GM19438 (cell line): ENCODE measurements at regions not wholly inside any gene's neighbourhood (a gene's known extent, or its start where the extent isn't known, plus 50 kb on each side); places are given as distances from the start of the nearest gene placed in this dataset.
"Not testable (repeated sequence)": the region's sequence is repeated elsewhere in the genome, so short reads cannot be mapped to it uniquely, and the experiment has no call there.

Experiments used
- ATAC-seq: cut with Tn5 transposase; IDR thresholded peaks from one replicate; pipeline ENCODE4 v1.9.1; 2021; ENCODE audit warnings: low read depth; ENCODE audit not compliant: unreplicated experiment

GRCh38 chr9:94183240-94183999, 75.7 kb upstream of the ZNF169 start:
- no peak for ATAC-seq

DNA sequence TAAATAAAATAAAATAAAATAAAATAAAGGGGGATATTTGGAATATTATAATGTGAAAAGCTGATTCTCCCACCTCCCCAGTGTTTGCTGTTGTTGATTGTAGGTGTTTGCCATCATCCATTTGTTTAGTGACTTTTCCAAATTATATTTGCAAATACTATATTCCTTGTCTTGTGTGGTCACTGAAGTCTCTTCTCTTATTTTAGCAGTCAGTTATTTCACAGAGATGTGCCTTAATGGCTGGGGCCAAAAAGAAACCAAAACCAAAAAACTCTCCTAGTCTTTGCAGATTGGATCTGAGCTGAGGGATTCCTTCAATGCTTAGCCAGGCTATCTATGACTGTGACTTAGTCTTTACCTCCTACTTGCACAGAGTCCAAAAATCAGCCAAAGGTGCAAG, 70.9 kb upstream of the ZNF169 start:
- no peak for ATAC-seq

DNA sequence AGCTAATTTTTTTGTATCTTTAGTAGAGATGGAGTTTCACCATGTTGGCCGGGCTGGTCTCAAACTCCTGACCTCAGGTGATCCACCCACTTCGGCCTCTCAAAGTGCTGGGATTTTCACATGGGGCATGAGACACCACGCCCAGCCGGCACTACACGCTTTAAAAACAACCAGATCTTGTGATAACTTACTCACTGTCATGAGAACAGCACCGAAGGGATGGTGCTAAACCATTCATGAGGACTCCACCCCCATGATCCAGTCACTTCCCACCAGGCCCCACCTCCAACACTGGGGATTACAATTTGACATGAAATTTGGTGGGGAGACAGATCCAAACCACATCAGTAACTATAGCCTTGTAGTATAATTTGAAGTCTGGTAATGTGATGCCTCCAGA, 67.4 kb upstream of the ZNF169 start:
- ATAC-seq = not testable (repeated sequence)

DNA sequence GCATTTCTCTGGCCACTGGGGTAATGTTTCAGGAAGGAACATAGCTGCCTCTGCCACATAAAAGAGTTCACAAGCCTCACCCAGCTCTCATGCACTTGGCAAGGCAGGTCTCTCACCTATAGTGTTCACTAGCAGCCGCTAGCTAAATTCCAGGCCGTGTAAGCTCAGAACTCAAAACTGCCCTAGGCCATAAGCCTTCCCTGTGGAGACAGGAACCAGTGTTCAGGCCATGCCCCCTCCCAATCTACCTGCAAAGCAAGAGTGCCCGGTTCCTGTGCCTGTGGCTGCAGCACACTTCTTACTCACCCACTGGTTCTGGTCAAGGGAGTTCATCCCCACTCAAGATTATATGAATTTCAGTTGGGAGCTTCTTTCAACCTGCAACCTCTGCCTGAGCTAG, 60.7 kb upstream of the ZNF169 start:
- ATAC-seq = no peak

DNA sequence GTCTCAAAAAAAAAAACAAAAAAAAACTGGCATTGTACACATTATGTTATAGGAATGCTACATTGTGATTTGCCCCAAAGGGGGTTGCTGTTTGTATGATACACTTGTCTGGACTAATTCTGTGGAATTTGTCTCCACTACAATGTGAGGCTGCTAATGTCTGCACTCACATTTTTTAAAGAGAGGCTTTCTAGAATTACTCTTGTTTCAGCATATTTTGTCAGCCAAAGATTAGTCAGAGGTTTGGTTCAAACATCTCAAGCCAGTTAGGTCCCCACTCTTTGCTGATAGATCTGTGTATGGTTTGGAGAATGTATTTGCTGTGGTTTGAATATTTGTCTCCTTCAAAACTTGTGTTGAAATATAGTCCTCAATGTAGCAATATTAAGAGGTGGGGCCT, 59.3 kb upstream of the ZNF169 start:
- no peak for ATAC-seq

GRCh38 chr9:94204174-94204573, 54.9 kb upstream of the ZNF169 start:
- ATAC-seq = no peak

- ATAC-seq = no peak
Measured at GRCh38 chr9:94207781-94208180, 51.3 kb upstream of the ZNF169 start.
